Stimulated activated CD4-positive, alpha-beta T cell treated with anti-CD3 and anti-CD28 coated beads, Interleukin-2, amount 100 ng/mL, for 48 hours (primary cell): ENCODE measurements at regions not wholly inside any gene's neighbourhood (a gene's known extent, or its start where the extent isn't known, plus 50 kb on each side); places are given as distances from the start of the nearest gene placed in this dataset.

ENCODE experiments used
- DNase-seq, 2 donors: peaks; one replicate each; pipeline ENCODE4 v3.0.0-alpha.2; 2020

GRCh38 chr1:95437781-95438180 is 203.8 kb downstream of the RWDD3 start:
- DNase-seq: no peak

DNA sequence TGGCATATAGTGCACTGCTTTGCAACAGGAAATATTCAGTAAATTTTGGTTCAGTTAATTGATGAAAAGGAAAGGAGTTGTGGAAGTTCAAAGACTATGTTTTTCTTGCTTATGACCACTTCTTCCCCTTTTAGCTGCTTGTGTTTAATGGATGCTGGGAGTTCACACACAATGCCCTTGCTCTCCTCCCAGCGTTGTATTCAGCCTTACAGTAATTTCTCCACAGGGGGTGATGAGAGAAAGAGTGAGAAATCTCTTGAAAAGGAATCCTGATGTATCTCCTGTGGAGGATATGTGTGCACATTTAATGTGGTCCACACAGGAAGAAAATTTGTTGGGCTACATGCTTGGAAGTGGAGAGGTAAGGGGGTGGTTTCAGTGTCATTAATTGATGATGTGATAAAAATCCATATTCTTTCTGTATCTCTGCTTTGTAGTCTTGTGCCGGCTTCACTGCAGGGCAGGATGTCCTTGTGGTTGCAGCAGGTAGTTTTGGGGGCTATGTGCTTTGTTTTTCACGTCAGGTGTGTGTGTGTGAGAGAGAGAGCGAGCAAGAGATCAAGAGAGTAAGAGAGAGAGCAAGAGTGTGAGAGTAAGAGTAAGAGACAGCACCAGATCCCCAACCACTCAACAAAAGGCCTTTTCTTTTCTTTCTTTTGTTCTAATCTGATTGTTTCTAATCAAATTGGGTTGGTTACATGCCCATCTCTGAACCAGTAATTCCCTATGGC is 204.4 kb downstream of the RWDD3 start:
- no peak for DNase-seq

DNA sequence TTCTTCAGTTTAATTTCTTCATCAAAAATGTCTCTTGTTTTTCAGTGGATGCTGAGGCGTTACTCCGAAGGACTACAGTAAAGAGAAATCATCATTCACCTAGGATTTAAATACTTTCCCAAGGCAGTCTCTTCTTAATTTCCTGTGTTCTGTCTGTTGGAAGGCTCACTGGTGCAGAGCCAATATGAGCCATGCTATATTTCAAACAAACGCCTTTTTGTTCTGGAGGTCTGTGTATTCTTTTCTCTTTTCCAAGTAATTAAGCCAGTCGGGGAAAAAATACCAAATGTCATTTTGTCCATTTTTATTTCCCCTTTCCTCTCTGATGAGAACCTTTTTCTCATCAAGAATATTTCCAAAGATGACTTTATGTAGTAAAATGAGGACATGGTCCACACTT is 206.5 kb downstream of the RWDD3 start:
- no peak for DNase-seq

GRCh38 chr1:95449516-95449915 is 215.5 kb downstream of the RWDD3 start:
- no peak for DNase-seq

DNA sequence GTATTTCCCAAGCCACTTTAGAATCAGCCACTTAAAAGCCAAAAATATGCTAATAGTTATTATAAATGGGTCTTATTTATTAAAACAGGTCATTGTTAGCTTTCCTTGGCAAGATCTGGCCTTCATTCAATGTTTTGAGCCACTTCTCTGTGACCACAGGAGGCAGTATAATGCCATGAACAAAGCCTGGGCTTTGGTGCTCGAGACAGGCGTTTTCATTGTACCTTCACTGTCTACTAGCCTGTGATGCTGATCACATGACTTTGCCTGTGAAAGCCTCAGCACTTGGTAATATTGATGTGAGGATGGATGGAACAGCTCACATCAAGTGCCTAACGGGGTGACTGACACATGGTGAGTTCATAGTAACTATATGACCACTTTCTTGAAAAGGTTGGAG is 217.0 kb downstream of the RWDD3 start:
- DNase-seq: no peak

- DNase-seq: no peak
Measured at GRCh38 chr1:95451904-95452303, 217.9 kb downstream of the RWDD3 start.

DNA sequence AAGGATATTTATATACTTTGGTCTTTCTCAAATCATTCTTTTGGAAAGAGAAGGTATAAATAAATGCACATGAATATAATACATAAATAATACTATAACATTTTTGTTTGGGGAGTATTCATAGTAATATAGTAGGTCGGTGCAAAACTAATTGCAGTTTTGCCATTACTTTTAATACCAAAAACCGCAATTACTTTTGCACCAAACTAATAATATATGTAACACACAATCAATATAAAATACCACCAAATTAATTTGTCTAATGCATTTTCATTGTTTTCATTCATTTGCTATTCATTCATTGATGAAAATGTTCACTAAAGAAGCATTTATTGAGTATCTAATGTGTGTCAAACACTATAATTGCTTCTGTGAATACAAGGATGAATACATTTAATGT is 219.0 kb downstream of the RWDD3 start:
- DNase-seq: no peak

DNA sequence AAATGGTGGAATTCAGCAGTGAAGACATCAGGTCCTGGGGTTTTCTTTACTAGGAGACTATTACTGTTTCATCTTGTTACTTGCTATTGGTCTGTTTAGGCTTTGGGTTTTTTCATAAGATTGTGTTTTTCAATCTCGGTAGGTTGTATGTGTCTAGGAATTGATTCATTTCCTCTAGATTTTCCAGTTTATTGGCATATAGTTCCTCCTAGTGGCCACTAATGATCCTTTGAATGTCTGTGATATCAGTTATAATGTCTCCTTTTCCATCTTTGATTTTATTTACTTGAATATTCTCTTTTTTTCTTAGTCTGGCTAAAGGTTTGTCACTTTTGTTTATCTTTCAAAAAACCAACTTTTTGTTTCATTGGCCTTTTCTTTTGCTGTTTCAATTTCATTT is 233.0 kb downstream of the RWDD3 start:
- no peak for DNase-seq

DNA sequence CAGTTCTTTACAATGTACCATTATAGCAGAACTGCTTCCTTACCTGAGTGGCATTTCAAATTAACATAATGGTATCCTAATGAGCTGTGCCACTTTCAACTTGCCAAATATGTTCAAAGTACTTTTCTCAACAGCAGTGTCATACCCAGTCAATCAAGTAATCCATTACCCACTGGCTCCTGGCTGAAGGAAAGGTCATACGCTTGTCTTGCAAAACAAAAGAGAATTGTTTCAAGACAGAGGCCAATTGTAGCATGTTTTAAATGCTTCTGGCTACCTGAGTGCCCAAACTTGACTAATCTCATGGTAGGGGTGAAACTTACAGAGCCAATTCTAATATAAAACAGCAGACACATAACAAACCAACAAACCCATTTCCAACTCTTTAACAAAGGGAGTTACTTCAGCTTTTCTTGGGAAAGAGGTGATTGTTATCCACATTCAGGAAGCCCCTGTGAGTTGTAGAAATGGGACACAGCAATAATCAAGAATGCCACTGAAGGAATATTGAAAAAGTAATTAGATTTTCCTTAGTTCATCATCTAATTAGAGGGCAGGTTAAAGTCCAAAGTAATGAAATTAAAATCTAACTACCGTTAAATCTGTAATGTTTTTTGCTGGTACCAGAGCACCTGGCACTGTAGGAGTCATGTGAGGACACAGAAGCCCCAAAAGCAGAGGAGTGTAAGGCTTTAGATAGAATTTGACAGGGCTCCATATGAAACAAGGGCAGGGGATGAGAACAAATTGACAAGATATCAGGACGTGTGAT is 241.9 kb downstream of the RWDD3 start:
- no peak for DNase-seq

- DNase-seq: no peak
Measured at GRCh38 chr1:95496307-95496706, 262.3 kb downstream of the RWDD3 start.

GRCh38 chr1:95496773-95497172 is 262.8 kb downstream of the RWDD3 start:
- DNase-seq: no peak

DNA sequence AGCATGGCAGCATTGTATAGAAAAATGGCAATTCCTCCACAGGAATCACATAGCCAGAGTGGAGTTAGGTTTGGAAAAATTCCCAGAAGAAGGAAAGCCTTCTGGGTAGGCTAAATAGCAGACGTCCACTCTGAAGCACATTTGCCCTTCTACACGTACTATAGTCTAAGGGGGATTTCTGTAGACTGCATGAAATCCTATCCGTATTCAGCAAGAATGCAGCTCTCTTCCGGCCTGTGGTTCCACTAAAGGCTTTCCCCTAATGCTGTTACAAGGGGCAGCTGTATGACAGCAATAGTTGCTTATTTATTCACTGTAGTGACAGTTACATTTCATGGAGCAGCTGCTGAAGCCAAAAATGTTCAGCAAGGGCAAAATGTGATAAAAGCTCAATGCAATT is 263.6 kb downstream of the RWDD3 start:
- DNase-seq: no peak

- DNase-seq: no peak
Measured at GRCh38 chr1:95503278-95504030, 269.4 kb downstream of the RWDD3 start.

GRCh38 chr1:95504321-95504720 is 270.3 kb downstream of the RWDD3 start:
- no peak for DNase-seq

DNA sequence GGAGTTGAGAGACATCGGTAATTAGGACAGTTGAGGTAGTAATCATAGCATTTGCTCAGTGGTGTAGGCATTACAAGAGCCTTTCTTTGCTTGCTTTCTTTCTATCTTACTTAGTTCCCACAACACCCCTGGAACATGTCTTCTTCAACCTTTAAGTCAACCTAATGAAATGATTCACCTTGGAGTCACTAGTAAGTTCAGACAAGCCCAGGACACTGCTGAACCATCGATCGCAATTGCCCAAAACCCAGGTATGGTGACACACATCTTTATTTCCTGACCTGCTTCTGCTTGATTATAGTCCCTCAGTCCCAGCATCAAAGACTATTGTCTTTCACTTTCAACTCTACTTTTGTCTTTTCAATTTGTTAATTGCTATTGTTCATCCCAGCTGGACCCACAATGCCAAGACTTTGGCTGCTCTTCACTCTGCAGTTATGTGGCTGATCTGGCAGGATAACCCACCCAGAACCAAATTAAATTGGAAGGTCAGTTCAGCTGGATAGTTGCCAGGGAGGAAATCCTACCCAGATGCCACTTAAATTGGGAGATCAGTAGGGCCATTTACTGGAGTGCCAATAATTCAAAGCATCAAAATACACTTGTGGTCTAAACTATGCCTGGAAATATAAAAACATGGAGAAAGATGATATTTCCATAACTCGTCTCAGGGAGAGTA is 272.9 kb downstream of the RWDD3 start:
- DNase-seq: no peak

DNA sequence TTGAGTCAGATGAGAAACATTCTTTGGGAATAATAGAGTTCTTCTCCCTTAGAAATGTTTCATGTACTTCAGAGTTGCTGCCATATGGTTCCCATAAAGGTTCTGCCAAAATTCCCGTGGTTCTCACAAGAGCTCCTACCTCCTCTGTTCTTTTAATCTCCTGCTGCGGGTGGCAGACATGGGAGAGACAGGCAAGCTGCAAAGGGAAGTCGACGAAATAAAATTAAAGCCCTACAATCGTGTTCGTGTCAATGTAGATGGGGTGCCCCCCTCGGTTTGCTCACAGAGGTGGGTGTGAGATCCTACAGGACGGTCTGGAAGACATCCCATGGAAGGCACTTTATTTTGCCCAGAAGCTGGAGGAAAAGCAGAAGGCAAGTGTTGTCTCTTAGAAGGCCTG is 276.0 kb downstream of the RWDD3 start:
- no peak for DNase-seq

DNA sequence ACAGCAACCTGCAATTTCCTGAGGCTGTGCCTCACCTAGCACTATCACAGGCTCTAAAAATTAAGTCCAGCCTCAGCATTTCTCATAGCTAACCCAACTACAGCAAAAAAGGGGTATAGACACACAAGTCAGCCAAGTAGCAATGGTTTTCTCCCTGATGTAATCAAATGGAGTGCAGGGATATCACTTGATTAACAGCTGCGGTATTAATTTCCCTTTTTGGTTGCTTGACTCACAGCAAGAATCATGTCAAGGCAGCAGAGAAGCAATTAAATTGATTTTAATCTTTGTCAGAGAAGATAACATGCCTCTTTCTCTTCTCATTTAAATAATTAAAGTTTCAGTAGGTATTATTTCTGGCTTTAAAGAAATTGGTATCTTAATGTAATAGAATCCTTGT is 278.9 kb downstream of the RWDD3 start:
- DNase-seq: no peak

DNA sequence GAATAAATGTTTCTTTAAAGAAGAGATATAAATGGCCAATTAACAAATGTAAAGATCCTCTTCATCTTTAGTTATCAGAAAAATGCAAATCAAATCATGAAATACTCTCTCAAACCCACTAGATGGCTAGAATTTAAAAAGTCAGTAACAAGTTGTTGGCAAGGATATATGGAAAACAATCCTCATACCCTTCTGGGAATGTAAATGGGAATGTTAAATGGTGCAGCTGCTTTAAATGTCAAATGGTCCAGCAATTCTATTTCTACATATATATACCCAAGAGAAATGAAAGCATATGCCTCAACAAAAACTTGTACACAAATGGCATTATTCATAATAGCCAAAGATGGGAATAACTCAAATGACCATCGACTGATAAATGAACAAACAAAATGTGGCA is 283.5 kb downstream of the RWDD3 start:
- no peak for DNase-seq

DNA sequence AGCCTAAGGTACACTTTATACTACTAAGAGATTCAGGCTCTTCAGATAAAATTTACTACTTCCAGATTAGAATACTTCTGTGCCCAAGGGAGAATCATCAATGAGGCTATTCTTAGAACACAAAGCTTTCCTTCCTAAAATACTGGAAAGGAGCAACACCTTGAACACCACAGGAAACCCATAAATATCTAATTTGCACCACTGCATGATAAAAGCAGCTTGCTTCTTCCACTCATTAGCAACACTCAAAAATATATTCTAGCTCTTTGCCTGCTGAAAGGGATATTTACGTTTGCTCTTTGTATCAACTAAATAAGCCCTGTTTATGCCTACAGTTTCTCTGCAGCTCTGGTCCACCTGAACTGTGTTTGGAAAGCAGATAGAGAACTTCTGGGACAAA is 284.3 kb downstream of the RWDD3 start:
- DNase-seq: no peak

GRCh38 chr1:95520390-95520789 is 286.4 kb downstream of the RWDD3 start:
- DNase-seq: no peak

DNA sequence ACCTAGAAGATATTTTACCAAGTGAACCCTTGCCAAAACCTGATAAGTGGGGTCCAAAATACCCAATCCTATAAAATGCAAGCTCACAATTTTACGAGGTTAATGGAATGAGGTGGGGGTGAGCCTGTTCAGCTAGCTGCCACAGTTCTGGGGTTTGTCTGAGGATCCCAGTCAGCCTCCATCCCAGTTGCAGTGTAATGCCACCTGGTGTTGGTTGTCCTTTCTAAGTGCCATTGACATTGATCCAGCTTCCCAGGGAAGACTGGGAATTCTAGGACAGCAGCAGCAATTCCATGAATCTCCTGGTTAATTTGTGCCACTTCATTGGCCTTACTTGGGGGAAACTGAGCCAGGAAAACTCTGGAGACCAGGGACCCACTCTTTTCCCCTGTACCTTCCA is 298.3 kb downstream of the RWDD3 start:
- DNase-seq: no peak

DNA sequence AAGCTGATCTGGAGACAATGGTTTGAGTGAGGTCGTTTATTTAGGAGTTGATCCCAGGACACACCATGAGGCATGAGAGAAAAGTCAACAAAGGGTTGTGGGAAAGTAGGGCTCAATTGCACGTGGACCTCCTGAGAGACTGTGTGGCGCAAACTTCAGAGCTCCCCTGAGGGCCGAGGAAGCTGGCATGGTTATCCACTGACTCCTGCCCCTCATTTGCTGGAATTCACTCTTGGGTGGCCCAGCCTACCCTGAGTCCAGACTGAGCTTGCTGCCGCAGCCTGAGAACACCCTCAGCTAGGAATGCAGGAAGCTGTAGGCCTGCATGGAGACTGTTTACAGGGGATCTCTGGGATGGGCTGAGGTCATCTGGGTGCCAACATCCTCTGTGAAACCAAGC is 301.0 kb downstream of the RWDD3 start:
- no peak for DNase-seq

GRCh38 chr1:95535614-95536013 is 301.6 kb downstream of the RWDD3 start:
- no peak for DNase-seq
